Globus pallidus (tissue), 1 donor: ENCODE measurements at regions not wholly inside any gene's neighbourhood (a gene's known extent, or its start where the extent isn't known, plus 50 kb on each side); places are given as distances from the start of the nearest gene placed in this dataset.
A peak's percentile ranks its signal among the peaks of the same experiment; 100 is the strongest.

Experiments
- DNase-seq: peaks from one replicate; pipeline ENCODE4 v3.0.0-alpha.2; 2015; ENCODE audit warnings: low spot score

GRCh38 chr5:136811086-136811485, 445.7 kb upstream of the TRPC7 start:
- DNase-seq: no peak

DNA sequence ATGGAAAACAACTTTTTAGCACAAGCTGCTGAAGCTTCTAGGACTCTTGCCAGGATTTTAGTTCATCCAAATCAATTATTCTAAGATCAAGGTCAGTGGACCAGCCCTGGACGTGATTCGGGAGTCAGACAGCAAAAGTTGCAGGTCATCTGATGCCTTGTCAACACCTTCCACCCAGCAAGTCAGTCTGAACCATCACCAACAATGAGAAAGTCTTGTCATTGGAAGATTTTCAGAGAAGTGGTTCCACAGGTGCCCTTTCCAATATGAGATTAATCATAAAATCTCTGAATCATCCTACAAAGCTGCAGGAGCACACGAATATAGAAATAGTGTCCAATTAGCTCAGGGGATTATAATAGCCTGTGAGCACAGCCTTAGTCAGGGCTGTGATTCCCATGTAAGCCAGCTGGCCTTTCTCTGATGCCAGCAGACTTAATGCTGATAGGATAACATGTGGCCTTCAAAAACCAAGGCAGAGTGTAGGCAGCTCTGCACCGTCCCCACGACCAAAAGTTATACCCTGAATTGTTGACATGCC, 445.0 kb upstream of the TRPC7 start:
- no peak for DNase-seq

GRCh38 chr5:136809382-136809781, 444.0 kb upstream of the TRPC7 start:
- no peak for DNase-seq

GRCh38 chr5:136808756-136809155, 443.4 kb upstream of the TRPC7 start:
- no peak for DNase-seq

GRCh38 chr5:136805466-136805865, 440.1 kb upstream of the TRPC7 start:
- DNase-seq: no peak

GRCh38 chr5:136802383-136802782, 437.0 kb upstream of the TRPC7 start:
- peak; percentile 9 for DNase-seq

GRCh38 chr5:136799806-136800372, 434.5 kb upstream of the TRPC7 start:
- no peak for DNase-seq

- no peak for DNase-seq
Measured at GRCh38 chr5:136793300-136793699, 428.0 kb upstream of the TRPC7 start.

DNA sequence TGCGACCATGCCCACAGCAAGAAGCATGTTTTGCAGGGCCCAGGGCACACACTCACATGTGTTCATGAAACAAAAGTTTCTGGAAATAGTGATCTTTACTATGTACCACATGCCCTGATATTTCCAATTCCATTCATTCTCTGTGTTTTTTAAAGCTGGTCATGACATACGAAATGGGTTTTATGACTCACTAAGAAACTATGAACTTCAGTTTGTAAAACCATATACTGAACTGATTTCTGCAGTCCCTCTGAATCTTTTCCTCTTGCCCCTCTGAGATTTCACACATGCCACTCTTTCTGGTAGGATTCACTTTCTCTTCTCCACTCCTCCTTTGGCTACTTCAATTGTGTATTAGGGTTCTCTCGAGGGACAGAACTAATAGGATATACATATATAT, 416.1 kb upstream of the TRPC7 start:
- DNase-seq: no peak

GRCh38 chr5:136780518-136780917, 415.2 kb upstream of the TRPC7 start:
- DNase-seq: no peak

- DNase-seq: no peak
Measured at GRCh38 chr5:136776022-136776927, 410.9 kb upstream of the TRPC7 start.

GRCh38 chr5:136772491-136772890, 407.1 kb upstream of the TRPC7 start:
- DNase-seq: no peak

- peak; percentile 58 for DNase-seq
Measured at GRCh38 chr5:136769900-136770684, 404.7 kb upstream of the TRPC7 start.

- no peak for DNase-seq
Measured at GRCh38 chr5:136769093-136769492, 403.7 kb upstream of the TRPC7 start.

DNA sequence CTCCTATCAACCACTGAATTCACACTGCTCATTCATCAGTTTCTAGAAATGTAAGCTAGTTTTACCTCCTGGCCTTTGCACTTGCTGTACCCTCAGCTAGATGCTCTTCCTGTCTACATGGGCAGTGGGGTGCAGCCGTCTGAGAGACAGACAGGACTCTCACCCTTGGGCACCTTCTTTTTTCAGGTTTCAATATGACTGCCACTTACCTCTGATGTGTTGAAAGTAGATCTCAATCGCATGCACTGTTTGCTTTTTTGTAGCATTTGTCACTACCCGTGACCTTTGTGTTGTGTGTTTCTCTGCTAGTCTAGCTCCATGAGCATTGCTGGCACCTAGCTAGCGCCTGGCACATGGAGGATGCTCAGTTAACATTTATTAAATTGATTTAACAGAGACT, 403.1 kb upstream of the TRPC7 start:
- no peak for DNase-seq

DNA sequence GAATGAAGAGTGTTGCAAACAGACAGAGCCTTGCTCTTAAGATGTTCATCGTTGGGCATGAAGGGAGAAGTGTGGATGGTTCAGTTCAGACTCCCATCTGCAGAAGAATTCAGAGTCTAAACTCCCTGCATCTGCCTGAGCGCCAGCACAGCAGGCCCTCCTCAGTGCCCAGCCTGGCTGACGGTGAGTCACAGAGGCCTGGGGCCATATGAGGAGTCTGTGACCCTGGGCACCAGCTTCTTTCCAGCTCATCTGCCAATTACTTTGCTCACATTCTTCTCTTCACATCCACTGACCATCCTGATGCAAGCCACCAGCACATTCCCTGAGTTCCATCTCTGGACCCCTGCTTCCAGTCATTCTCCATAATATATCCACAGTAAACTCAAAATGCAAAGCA, 401.1 kb upstream of the TRPC7 start:
- no peak for DNase-seq

GRCh38 chr5:136764601-136765000, 399.3 kb upstream of the TRPC7 start:
- DNase-seq: no peak

DNA sequence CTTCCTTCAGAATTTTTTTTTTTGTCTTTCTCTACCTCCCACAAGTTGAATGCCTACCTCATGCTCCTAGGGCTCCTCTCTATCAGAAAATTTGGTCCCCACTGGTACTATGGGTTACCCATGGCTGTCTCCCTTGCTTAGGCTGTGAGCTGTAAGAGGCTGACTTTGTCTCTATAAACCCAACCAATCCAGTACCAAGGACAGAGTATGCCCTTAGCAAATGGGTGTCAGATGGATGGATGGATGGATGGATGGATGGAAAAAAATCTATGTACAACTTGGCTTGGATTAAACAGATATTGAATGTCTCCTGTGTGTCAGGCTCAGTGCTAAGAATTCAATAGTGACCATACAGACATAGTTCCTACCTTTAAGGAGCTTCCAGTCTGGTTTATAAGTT, 398.2 kb upstream of the TRPC7 start:
- DNase-seq: no peak

DNA sequence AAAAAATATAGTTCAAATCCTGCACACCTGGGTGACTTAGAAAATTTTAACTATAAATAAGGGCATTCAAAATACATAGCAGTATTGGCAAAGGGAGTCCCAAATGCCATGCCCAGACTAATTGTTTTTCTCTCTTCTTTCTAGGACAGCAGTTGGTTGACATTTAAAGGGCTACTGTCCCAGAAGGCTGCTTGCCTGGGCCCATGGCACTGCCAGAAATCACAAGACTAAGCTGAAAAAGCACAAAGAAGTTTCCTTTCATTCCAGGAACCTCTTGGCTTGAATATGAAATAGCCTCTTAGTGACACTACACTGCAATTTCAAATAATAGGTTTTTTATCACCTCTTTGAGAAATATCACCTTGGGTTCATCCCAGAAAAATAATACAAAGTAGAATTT, 388.9 kb upstream of the TRPC7 start:
- DNase-seq: peak; percentile 67

DNA sequence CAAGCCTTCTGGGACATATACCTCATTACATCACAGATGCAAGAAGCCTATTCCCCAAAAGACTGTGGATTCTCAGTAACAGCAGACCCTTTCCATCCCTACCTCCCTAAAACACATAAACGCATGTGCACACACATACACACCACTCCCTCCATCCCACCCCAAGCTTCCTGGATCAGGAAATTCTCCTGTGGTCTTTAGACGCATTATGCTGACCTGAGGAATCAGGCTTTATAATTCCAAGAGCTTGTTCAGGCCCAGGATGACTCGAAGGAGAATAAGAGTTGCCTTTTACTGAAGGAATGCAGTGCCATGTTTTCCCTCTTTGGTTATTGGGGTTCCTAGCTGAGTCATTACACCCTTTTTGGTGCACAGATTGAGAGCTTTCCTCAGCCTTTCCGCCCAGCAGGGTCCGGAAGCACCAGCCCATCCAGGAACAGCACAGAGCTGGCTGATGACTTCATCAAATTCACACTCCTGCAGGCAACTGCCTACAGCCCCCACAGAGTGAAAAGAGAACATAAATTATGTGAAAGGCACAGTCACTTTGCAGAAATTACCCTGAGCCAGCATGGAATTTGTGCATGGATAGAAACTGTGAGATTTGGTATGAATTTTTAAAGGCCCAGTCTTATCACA, 385.0 kb upstream of the TRPC7 start:
- no peak for DNase-seq

- DNase-seq: no peak
Measured at GRCh38 chr5:136749016-136749415, 383.7 kb upstream of the TRPC7 start.

DNA sequence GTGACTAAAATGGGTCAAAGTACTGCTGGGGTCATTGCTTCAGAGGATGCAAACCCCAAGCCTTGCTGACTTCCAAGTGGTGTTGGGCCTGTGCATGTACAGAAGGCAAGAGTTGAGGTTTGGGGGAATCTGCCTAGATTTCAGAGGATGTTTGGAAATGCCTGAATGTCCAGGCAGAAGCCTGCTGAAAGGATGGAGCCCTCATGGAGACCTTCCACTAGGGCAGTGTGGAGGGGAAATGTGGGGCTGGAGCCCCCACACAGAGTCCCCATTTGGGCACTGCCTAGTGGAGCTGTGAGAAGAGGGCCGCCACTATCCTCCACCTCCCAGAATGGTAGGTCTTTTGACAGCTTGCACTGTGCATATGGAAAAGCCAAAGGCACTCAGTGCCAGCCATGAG, 377.7 kb upstream of the TRPC7 start:
- no peak for DNase-seq
